ENCODE measurements at regions not wholly inside any gene's neighbourhood (a gene's known extent, or its start where the extent isn't known, plus 50 kb on each side); places are given as distances from the start of the nearest gene placed in this dataset.

DNA sequence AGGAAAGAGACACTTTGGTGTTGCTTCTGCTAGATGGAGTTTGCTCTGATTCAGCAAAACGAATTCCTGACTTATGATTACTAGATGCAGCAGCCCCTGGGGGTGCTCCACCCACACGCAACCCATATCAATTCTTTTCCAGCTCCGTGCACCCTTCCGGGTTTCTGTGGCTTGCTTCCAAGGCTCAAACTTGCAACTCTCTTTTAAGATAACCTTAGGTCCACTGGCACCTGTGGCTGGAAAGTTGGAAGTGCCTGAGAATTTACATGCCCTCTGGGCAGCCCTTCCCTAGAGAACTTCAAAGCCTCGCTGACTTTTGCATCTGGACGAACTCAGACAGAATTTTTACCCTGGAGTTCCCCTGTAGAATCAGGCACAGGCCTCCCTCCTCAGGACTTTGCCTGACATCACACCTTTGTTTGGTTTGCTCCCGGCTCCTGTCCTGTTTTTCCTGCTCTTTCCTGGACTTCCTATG, 224.9 kb downstream of the SNX18 start:
- TF ChIP-seq EZH2 (optimal IDR thresholded peaks at IDR 0.05; ENCODE audit: low read depth, low read length) = no peak
- TF ChIP-seq, protein P1, sequence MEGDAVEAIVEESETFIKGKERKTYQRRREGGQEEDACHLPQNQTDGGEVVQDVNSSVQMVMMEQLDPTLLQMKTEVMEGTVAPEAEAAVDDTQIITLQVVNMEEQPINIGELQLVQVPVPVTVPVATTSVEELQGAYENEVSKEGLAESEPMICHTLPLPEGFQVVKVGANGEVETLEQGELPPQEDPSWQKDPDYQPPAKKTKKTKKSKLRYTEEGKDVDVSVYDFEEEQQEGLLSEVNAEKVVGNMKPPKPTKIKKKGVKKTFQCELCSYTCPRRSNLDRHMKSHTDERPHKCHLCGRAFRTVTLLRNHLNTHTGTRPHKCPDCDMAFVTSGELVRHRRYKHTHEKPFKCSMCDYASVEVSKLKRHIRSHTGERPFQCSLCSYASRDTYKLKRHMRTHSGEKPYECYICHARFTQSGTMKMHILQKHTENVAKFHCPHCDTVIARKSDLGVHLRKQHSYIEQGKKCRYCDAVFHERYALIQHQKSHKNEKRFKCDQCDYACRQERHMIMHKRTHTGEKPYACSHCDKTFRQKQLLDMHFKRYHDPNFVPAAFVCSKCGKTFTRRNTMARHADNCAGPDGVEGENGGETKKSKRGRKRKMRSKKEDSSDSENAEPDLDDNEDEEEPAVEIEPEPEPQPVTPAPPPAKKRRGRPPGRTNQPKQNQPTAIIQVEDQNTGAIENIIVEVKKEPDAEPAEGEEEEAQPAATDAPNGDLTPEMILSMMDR (IDR thresholded peaks at IDR 0.05; ENCODE audit: low read length) = peak; percentile 13
